ENCODE measurements at regions not wholly inside any gene's neighbourhood (a gene's known extent, or its start where the extent isn't known, plus 50 kb on each side); places are given as distances from the start of the nearest gene placed in this dataset.

DNA sequence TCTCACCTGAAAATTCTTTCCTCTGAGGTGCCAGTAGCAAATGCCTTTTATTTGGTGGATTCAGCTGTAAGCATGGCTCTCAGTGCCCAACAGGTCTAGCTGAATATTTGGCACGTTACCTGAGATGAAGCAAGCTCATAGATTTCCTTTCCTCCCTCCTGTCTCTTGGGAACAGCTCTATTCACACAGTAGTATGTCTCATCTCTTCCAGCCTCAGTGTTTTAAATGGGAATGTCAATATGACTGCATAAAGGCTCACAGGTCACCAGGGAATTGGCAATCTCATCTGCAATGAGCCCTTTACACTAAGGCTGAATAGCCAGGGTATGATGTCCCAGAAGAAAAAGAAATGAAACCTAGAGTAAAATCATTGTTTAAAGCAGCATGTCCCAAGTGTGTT, 733.5 kb downstream of the NTRK3 start:
- Histone ChIP-seq H3K9me3 (ENCODE audit: low read depth, low read length) (no peaks in the 10 kb centered on the region), H3K27me3 (ENCODE audit: insufficient read depth, low read length) (no peaks in the 10 kb centered on the region), H3K4me3 (ENCODE audit: insufficient read depth, low read length) (no peak overlapping the region), H3K79me2 (ENCODE audit: insufficient read depth, low read length) (no peaks in the 10 kb centered on the region), H3K4me1 (ENCODE audit: insufficient read depth, low read length) (no peaks in the 10 kb centered on the region), H3K27ac (ENCODE audit: low read depth, low read length) (no peak overlapping the region), H3K36me3 (ENCODE audit: insufficient read depth, low read length) (no peaks in the 10 kb centered on the region), H2AFZ (ENCODE audit: low read length) (no peak overlapping the region), H3K4me2 (ENCODE audit: insufficient read depth, low read length) (no peak overlapping the region), H4K20me1 (ENCODE audit: insufficient read depth, low read length) (no peaks in the 10 kb centered on the region)
- TF ChIP-seq, protein P1, sequence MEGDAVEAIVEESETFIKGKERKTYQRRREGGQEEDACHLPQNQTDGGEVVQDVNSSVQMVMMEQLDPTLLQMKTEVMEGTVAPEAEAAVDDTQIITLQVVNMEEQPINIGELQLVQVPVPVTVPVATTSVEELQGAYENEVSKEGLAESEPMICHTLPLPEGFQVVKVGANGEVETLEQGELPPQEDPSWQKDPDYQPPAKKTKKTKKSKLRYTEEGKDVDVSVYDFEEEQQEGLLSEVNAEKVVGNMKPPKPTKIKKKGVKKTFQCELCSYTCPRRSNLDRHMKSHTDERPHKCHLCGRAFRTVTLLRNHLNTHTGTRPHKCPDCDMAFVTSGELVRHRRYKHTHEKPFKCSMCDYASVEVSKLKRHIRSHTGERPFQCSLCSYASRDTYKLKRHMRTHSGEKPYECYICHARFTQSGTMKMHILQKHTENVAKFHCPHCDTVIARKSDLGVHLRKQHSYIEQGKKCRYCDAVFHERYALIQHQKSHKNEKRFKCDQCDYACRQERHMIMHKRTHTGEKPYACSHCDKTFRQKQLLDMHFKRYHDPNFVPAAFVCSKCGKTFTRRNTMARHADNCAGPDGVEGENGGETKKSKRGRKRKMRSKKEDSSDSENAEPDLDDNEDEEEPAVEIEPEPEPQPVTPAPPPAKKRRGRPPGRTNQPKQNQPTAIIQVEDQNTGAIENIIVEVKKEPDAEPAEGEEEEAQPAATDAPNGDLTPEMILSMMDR (IDR thresholded peaks at IDR 0.05; ENCODE audit: extremely low read depth, low read depth, low read length): no peak
- DNase-seq (ENCODE audit: insufficient read length, low spot score, missing footprints): no peak

DNA sequence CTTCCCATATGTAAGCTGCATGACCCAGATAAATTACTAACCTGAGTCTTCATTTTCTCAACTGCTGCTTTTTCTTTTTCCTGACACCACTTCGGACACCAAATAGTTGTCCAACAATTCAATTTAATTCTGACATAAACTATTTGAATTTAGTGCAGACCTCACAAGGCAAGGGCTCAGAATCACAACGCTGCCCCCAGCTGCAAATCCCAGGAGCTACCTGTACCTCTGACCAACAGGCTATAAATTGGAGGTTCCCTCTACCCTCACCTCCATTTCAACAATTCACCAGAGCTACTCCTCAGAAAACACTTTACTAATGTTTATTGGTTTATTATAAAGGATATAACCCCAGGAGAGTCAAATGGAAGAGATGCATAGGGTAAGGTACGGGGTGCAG, 737.6 kb downstream of the NTRK3 start:
- H3K4me2 ChIP-seq (ENCODE audit: insufficient read depth, low read length): no peak overlapping the region
- H3K9me3 ChIP-seq (ENCODE audit: low read depth, low read length): no peaks in the 10 kb centered on the region
- no peaks in the 10 kb centered on the region for H3K27me3 ChIP-seq (ENCODE audit: insufficient read depth, low read length)
- no peaks in the 10 kb centered on the region for H3K4me1 ChIP-seq (ENCODE audit: insufficient read depth, low read length)
- H3K36me3 ChIP-seq (ENCODE audit: insufficient read depth, low read length): no peaks in the 10 kb centered on the region
- H3K79me2 ChIP-seq (ENCODE audit: insufficient read depth, low read length): no peaks in the 10 kb centered on the region
- H2AFZ ChIP-seq (ENCODE audit: low read length): no peak overlapping the region
- H3K27ac ChIP-seq (ENCODE audit: low read depth, low read length): no peak overlapping the region
- TF ChIP-seq, protein P1 (IDR thresholded peaks at IDR 0.05; ENCODE audit: extremely low read depth, low read depth, low read length): no peak
- no peak for DNase-seq (ENCODE audit: insufficient read length, low spot score, missing footprints)
- H3K4me3 ChIP-seq (ENCODE audit: insufficient read depth, low read length): no peak overlapping the region
- no peaks in the 10 kb centered on the region for H4K20me1 ChIP-seq (ENCODE audit: insufficient read depth, low read length)

DNA sequence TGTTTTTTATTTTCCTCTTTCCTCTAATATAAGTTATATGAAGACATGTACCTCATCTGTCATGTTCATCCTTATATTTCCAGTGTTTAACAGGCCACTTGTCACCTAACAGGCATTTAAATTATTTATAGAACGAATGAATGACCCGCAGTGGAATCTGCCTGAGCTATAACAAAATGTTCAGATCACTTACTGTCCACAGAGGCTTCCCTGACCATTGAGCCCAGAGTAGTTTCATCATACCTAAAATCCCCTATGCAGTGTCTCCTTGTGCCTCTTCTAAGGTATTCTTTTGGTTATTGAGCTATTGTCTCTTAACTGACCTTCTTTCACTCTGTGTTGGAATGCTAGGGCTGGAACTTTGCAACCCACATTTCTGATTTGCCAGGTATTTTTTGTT, 748.5 kb downstream of the NTRK3 start:
- H4K20me1 ChIP-seq (ENCODE audit: insufficient read depth, low read length): no peaks in the 10 kb centered on the region
- no peak overlapping the region for H3K4me3 ChIP-seq (ENCODE audit: insufficient read depth, low read length)
- H3K79me2 ChIP-seq (ENCODE audit: insufficient read depth, low read length): no peaks in the 10 kb centered on the region
- H3K27me3 ChIP-seq (ENCODE audit: insufficient read depth, low read length): no peaks in the 10 kb centered on the region
- no peaks in the 10 kb centered on the region for H3K36me3 ChIP-seq (ENCODE audit: insufficient read depth, low read length)
- no peak overlapping the region for H2AFZ ChIP-seq (ENCODE audit: low read length)
- no peaks in the 10 kb centered on the region for H3K9me3 ChIP-seq (ENCODE audit: low read depth, low read length)
- no peak overlapping the region for H3K27ac ChIP-seq (ENCODE audit: low read depth, low read length)
- no peaks in the 10 kb centered on the region for H3K4me1 ChIP-seq (ENCODE audit: insufficient read depth, low read length)
- TF ChIP-seq, protein P1 (IDR thresholded peaks at IDR 0.05; ENCODE audit: extremely low read depth, low read depth, low read length): no peak
- no peak for DNase-seq (ENCODE audit: insufficient read length, low spot score, missing footprints)
- no peak overlapping the region for H3K4me2 ChIP-seq (ENCODE audit: insufficient read depth, low read length)

DNA sequence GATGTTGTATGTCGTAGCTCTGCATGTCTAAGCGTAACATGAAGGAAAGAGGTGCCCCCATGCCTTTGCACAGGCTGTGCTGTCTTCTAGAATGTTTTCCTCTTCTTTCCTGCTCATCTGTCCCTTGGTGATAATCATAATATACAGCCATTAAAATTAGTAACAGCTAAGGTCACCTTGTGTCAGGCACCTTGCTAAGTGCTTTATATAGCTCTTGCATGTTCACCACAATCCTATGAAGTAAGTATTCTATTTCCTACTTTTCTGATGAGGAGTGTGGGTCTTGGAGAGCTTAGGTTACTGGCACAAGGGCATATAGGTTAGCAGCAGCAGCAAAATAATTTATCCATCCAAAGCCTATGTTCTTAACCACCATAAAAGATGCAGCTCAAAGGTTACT, 754.4 kb downstream of the NTRK3 start:
- DNase-seq (ENCODE audit: insufficient read length, low spot score, missing footprints): no peak
- Histone ChIP-seq H3K4me2 (ENCODE audit: insufficient read depth, low read length) (no peak overlapping the region), H3K4me3 (ENCODE audit: insufficient read depth, low read length) (no peak overlapping the region), H3K4me1 (ENCODE audit: insufficient read depth, low read length) (peaks cover 3% of the 10 kb centered on the region), H3K27ac (ENCODE audit: low read depth, low read length) (no peak overlapping the region), H3K36me3 (ENCODE audit: insufficient read depth, low read length) (no peaks in the 10 kb centered on the region), H3K27me3 (ENCODE audit: insufficient read depth, low read length) (no peaks in the 10 kb centered on the region), H3K79me2 (ENCODE audit: insufficient read depth, low read length) (no peaks in the 10 kb centered on the region), H4K20me1 (ENCODE audit: insufficient read depth, low read length) (no peaks in the 10 kb centered on the region), H3K9me3 (ENCODE audit: low read depth, low read length) (no peaks in the 10 kb centered on the region), H2AFZ (ENCODE audit: low read length) (no peak overlapping the region)
- TF ChIP-seq, protein P1 (IDR thresholded peaks at IDR 0.05; ENCODE audit: extremely low read depth, low read depth, low read length): no peak

Measured in osteoblast (primary cell).